Superior temporal gyrus (tissue), 1 donor: ENCODE measurements at regions not wholly inside any gene's neighbourhood (a gene's known extent, or its start where the extent isn't known, plus 50 kb on each side); places are given as distances from the start of the nearest gene placed in this dataset.
A peak's percentile ranks its signal among the peaks of the same experiment; 100 is the strongest.
"Not testable (repeated sequence)": the region's sequence is repeated elsewhere in the genome, so short reads cannot be mapped to it uniquely, and the experiment has no call there.

ENCODE experiments used
- DNase-seq: peaks from one replicate; pipeline ENCODE4 v3.0.0-alpha.2; 2016; ENCODE audit errors: extremely low spot score

- no peak for DNase-seq
Measured at GRCh38 chr12:131473741-131474709, 236.9 kb upstream of the SFSWAP start.

GRCh38 chr12:131475012-131475411, 235.9 kb upstream of the SFSWAP start:
- not testable (repeated sequence) for DNase-seq

- DNase-seq: no peak
Measured at GRCh38 chr12:131477613-131478012, 233.3 kb upstream of the SFSWAP start.

GRCh38 chr12:131478468-131478867, 232.4 kb upstream of the SFSWAP start:
- DNase-seq: no peak

- DNase-seq: no peak
Measured at GRCh38 chr12:131482199-131482598, 228.7 kb upstream of the SFSWAP start.

- no peak for DNase-seq
Measured at GRCh38 chr12:131482686-131483085, 228.2 kb upstream of the SFSWAP start.

- DNase-seq: no peak
Measured at GRCh38 chr12:131486451-131487230, 224.2 kb upstream of the SFSWAP start.

- no peak for DNase-seq
Measured at GRCh38 chr12:131487388-131488124, 223.3 kb upstream of the SFSWAP start.

- no peak for DNase-seq
Measured at GRCh38 chr12:131489718-131490117, 221.2 kb upstream of the SFSWAP start.

- no peak for DNase-seq
Measured at GRCh38 chr12:131491155-131491554, 219.7 kb upstream of the SFSWAP start.

- DNase-seq: no peak
Measured at GRCh38 chr12:131491916-131492490, 218.9 kb upstream of the SFSWAP start.

GRCh38 chr12:131493068-131493826, 217.6 kb upstream of the SFSWAP start:
- no peak for DNase-seq

GRCh38 chr12:131494216-131494615, 216.7 kb upstream of the SFSWAP start:
- no peak for DNase-seq

GRCh38 chr12:131494741-131495524, 216.0 kb upstream of the SFSWAP start:
- DNase-seq: no peak

GRCh38 chr12:131497966-131498365, 212.9 kb upstream of the SFSWAP start:
- DNase-seq: no peak

GRCh38 chr12:131499160-131499863, 211.6 kb upstream of the SFSWAP start:
- DNase-seq: peak; percentile 57

- no peak for DNase-seq
Measured at GRCh38 chr12:131499864-131500190, 211.1 kb upstream of the SFSWAP start.

GRCh38 chr12:131500564-131500963, 210.3 kb upstream of the SFSWAP start:
- DNase-seq: no peak

- no peak for DNase-seq
Measured at GRCh38 chr12:131505561-131505960, 205.3 kb upstream of the SFSWAP start.

GRCh38 chr12:131506426-131506825, 204.5 kb upstream of the SFSWAP start:
- DNase-seq: no peak
